Lower leg skin (tissue), 4 donors: ENCODE measurements at regions not wholly inside any gene's neighbourhood (a gene's known extent, or its start where the extent isn't known, plus 50 kb on each side); places are given as distances from the start of the nearest gene placed in this dataset.

Source experiments
- DNase-seq, 2 donors: peaks; one replicate each; pipeline ENCODE4 v3.0.0-alpha.2; 2019; ENCODE audit warnings: low spot score in 2 of 2
- H3K4me3 ChIP-seq: fragments of 200-600 bp; sonication (generic); 2 replicates; pipeline ENCODE4 v1.5.1; 2017; ENCODE audit warnings: mild to moderate bottlenecking, low read depth; ENCODE audit not compliant: poor library complexity, severe bottlenecking
- CTCF ChIP-seq, 3 donors: fragments of 450-650 bp; IDR thresholded peaks; one replicate each; pipeline ENCODE4 v1.5.1; 2016; ENCODE audit warnings: antibody characterized with exemption in 3 of 3, mild to moderate bottlenecking in 3 of 3, moderate library complexity in 2 of 3
- POLR2A ChIP-seq, 2 donors: fragments of 450-650 bp; IDR thresholded peaks; one replicate each; pipeline ENCODE4 v1.6.1; 2016 to 2017; ENCODE audit warnings: antibody characterized with exemption in 2 of 2, mild to moderate bottlenecking in 1 of 2, moderate library complexity in 1 of 2
- WGBS, 2 donors: methylation state at CpG; one replicate each; pipeline ENCODE4 v1.1.5; 2018; 5-methylcytosine and 5-hydroxymethylcytosine counted together
- intact Hi-C: fragments of 100-400 bp; cut with DNase I; formaldehyde crosslinking; loops from one replicate; pipeline ENCODE4 v1.15.0; 2023; ENCODE audit warnings: low total_unique reads

GRCh38 chr5:174348311-174348981 is 302.9 kb downstream of the NSG2 start:
- intact Hi-C loops = no loop called here
- TF ChIP-seq CTCF (IDR thresholded peaks at IDR 0.05) (no peak), POLR2A (IDR thresholded peaks at IDR 0.05) (no peak)
- peak in 1 of 2 donors; percentile 43 for DNase-seq
- 52 to 56% methylated on average over 8 of the region's 8 CpGs for WGBS, 2 donors
- H3K4me3 ChIP-seq = no peak overlapping the region

- intact Hi-C loops = no loop called here
- TF ChIP-seq POLR2A (IDR thresholded peaks at IDR 0.05) (no peak), CTCF (IDR thresholded peaks at IDR 0.05) (no peak)
- no peak overlapping the region for H3K4me3 ChIP-seq
- WGBS, 2 donors = 60 to 86% methylated on average over 4 of the region's 4 CpGs
- DNase-seq = no peak
These were observed 307.2 kb downstream of the NSG2 start for GRCh38 chr5:174352681-174353080.

- DNase-seq = no peak
- intact Hi-C loops = no loop called here
- TF ChIP-seq CTCF (IDR thresholded peaks at IDR 0.05) = no peak
- WGBS, 2 donors = 77 to 89% methylated on average over 5 of the region's 5 CpGs
- H3K4me3 ChIP-seq = no peak overlapping the region
These were observed 309.1 kb downstream of the NSG2 start for GRCh38 chr5:174354571-174354970.

GRCh38 chr5:174355208-174355612 is 309.7 kb downstream of the NSG2 start:
- intact Hi-C loops = no loop called here
- no peak overlapping the region for H3K4me3 ChIP-seq
- TF ChIP-seq POLR2A (IDR thresholded peaks at IDR 0.05) (no peak), CTCF (IDR thresholded peaks at IDR 0.05) (no peak)
- no peak for DNase-seq
- WGBS, 2 donors = 40 to 50% methylated on average over 2 of the region's 2 CpGs

- no peak for TF ChIP-seq POLR2A (IDR thresholded peaks at IDR 0.05)
- TF ChIP-seq CTCF (IDR thresholded peaks at IDR 0.05) = no peak
- intact Hi-C loops = no loop called here
- WGBS, 2 donors = 92 to 97% methylated on average over 2 of the region's 2 CpGs
- H3K4me3 ChIP-seq = no peak overlapping the region
- DNase-seq = no peak
These were observed 310.5 kb downstream of the NSG2 start for GRCh38 chr5:174355995-174356394.

GRCh38 chr5:174356536-174356935 is 311.0 kb downstream of the NSG2 start:
- TF ChIP-seq POLR2A (IDR thresholded peaks at IDR 0.05) (no peak), CTCF (IDR thresholded peaks at IDR 0.05) (no peak)
- DNase-seq = no peak
- no peak overlapping the region for H3K4me3 ChIP-seq
- 41 to 66% methylated on average over 2 of the region's 2 CpGs for WGBS, 2 donors
- intact Hi-C loops = no loop called here
